CD4-positive, alpha-beta T cell treated with Interleukin-21 for 1 hour (primary cell): ENCODE measurements at regions not wholly inside any gene's neighbourhood (a gene's known extent, or its start where the extent isn't known, plus 50 kb on each side); places are given as distances from the start of the nearest gene placed in this dataset.

Experiments used
- DNase-seq: peaks from one replicate; pipeline ENCODE4 v3.0.0-alpha.2; 2020

DNA sequence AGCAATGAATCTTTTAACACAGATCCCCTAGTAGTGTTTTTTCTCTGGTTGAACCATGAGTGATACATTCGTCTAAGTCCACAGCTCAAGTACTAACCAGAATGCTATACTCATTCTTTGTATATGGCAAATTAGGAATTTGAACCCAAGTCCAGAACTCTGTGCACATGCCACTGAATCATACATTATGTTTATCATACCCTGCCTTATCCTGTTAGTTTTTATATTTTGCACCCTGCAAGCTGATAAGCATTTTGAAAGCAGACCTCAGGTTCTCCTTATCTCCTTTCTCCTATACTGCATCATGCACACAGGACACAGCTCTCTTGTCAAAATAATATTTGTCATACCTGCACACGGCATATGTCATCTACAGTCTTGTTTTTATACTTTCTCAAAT, 54.6 kb upstream of the ELL2 start:
- no peak for DNase-seq

DNA sequence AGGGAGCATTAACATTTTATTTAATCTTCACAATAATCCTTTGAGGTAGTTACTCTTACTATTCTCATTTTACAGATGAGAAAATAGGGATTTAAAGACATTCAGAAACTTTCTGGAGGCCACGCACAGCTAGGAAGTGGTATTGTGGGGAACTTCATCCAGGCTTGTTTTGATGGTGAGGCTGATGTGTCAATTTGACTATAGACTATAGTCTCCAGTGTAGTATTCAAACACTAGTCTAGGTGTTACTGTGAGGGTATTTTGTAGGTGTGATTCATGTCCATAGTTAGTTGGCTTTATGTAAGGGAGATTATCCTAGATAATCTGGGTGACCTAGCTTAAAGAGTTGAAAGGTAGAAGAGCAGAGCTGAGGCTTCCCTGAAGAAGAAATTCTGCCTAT, 54.1 kb upstream of the ELL2 start:
- no peak for DNase-seq

DNA sequence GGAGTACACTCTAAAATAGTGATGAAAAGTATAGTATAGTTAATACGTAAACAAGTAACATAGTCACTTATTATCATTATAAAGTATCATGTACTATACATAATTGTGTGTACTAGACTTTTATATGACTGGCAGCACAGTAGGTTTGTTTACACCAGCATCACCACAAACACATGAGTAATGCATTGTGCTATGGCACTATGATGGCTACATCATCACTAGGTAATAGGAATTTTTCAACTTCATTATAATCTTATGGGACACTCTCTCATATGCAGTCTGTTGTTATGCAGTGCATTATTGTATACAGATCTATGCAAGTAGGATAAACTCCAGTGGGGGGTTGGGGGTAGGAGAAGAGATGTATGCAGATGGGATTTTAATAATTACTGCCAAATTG, 52.7 kb upstream of the ELL2 start:
- DNase-seq, result no peak

DNA sequence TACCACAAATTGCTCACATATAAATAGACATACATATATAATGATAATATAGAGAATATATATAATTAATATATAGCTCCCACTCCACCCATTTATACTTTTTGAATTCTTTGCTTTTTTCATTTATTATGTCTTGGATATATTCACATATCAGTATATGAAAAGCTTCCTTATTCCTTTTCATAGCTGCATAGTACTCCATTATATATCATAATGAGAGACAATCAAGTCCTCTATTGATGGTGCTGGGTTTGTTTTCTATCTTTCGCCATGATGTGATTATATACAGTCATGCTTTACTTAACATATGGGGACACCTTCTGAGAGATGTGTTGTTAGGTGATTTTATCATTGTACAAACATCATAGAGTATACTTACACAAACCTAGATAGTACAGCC, 51.6 kb upstream of the ELL2 start:
- DNase-seq, result no peak

DNA sequence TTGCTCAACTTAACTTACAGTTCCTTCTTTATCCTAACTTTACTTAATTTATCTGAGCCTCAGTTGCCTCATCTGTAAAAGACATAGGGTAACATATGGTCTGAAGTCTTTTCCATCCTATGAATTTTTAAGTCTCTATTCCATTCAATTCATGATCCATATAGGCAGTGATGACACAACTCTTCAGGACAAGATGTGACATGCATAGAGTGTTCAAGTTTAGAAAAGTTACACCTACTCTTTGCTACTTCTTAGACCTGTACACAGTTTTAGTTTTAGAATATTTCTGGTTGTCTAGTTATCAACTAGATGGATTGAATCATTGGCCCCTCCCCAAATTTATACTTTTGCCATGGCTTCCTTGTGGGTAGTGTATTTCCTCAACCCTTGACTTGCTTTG, 50.7 kb upstream of the ELL2 start:
- no peak for DNase-seq
